GM12878 (cell line): ENCODE measurements at regions not wholly inside any gene's neighbourhood (a gene's known extent, or its start where the extent isn't known, plus 50 kb on each side); places are given as distances from the start of the nearest gene placed in this dataset.

Experiments
- ATAC-seq: fragments of 200-7000 bp; cut with Tn5 transposase; 3 replicates; pipeline ENCODE4 v1.9.1; 2020; ENCODE audit warnings: mild to moderate bottlenecking, moderate library complexity
- BruUV-seq: library from RNA; stranded (reverse); fragments of 400-500 nt; replicated peaks from 2 replicates; lab custom pipeline; 2021; lab: Mats Ljungman, UMichigan
- CTCF ChIA-PET: fragments of 300-600 bp; sonication (Branson Sonifier 250); formaldehyde crosslinking; extraction: SDS; loops from one replicate; lab custom pipeline; 2021; ENCODE audit warnings: inconsistent platforms; lab: Yijun Ruan, JAX
- POLR2A ChIA-PET: fragments of 350-600 bp; formaldehyde crosslinking; extraction: SDS; loops from one replicate; lab custom pipeline; 2021; ENCODE audit warnings: inconsistent platforms; lab: Charles Lee
- RAD21 ChIA-PET: fragments of 300-600 bp; sonication (Branson Sonifier 250); formaldehyde crosslinking; loops from one replicate; lab custom pipeline; 2023; ENCODE audit warnings: antibody characterized with exemption; ENCODE audit not compliant: unreplicated experiment; lab: Charles Lee
- SMC1A ChIA-PET: fragments of 300-600 bp; sonication (Branson Sonifier 250); formaldehyde crosslinking; loops from one replicate; lab custom pipeline; 2023; ENCODE audit not compliant: unreplicated experiment, uncharacterized antibody; lab: Charles Lee
- DNase-seq: peaks from one replicate; pipeline ENCODE4 v3.0.0-alpha.2; 2011; ENCODE audit warnings: low read depth, low spot score
- FAIRE-seq: peaks from 3 replicates; lab custom pipeline; 2011; peaks lifted over from hg19 to GRCh38; lab: Jason Lieb, UNC
- H2AFZ ChIP-seq: 2 replicates; pipeline ENCODE4 v1.6.0; 2011; ENCODE audit warnings: low read depth, low read length, control low read depth; ENCODE audit not compliant: control insufficient read depth
- H3K27ac ChIP-seq: 2 replicates; pipeline ENCODE4 v1.5.1; 2011; ENCODE audit warnings: control low read depth; ENCODE audit not compliant: control insufficient read depth, insufficient read depth
- H3K27me3 ChIP-seq, 2 experiments: replicated peaks in 1 of 2; 2 replicates each; pipeline versions ENCODE4 v1.6.0 to v1.6.1; 2011; ENCODE audit warnings: low read length in 1 of 2; ENCODE audit not compliant: control insufficient read depth in 2 of 2, insufficient read depth in 2 of 2
- H3K36me3 ChIP-seq, 2 experiments: 2 replicates each; pipeline ENCODE4 v1.5.1; 2011; ENCODE audit warnings: low read length in 1 of 2; ENCODE audit not compliant: control insufficient read depth in 2 of 2, insufficient read depth in 2 of 2
- H3K4me1 ChIP-seq: 2 replicates; pipeline ENCODE4 v1.6.1; 2011; ENCODE audit warnings: mild to moderate bottlenecking, low read length, moderate library complexity, mixed read lengths; ENCODE audit not compliant: control insufficient read depth, insufficient read depth
- H3K4me2 ChIP-seq: 2 replicates; pipeline ENCODE4 v1.6.0; 2011; ENCODE audit warnings: control low read depth; ENCODE audit not compliant: control insufficient read depth, insufficient read depth
- H3K4me3 ChIP-seq: fragments of 200-600 bp; sonication (generic); 2 replicates; pipeline ENCODE4 v1.5.1; 2016
- H3K79me2 ChIP-seq: 2 replicates; pipeline ENCODE4 v1.6.0; 2011; ENCODE audit warnings: low read length; ENCODE audit not compliant: control insufficient read depth, insufficient read depth
- H3K9ac ChIP-seq: 2 replicates; pipeline ENCODE4 v1.8.0; 2011; ENCODE audit warnings: low read length, control low read depth, mixed read lengths; ENCODE audit not compliant: control insufficient read depth, insufficient read depth
- H3K9me3 ChIP-seq: replicated peaks from 3 replicates; pipeline ENCODE4 v1.5.1; 2011; ENCODE audit warnings: mild to moderate bottlenecking, low read length; ENCODE audit not compliant: control insufficient read depth, insufficient read depth
- H4K20me1 ChIP-seq: 2 replicates; pipeline ENCODE4 v1.6.0; 2011; ENCODE audit not compliant: control insufficient read depth, insufficient read depth
- CBX3 ChIP-seq: fragments of 200-600 bp; sonication (generic); IDR thresholded peaks from 2 replicates; pipeline ENCODE4 v1.6.1; 2016; ENCODE audit warnings: low read depth, borderline replicate concordance
- IRF4 ChIP-seq: IDR thresholded peaks from 2 replicates; pipeline ENCODE4 v1.6.1; 2011; ENCODE audit warnings: low read depth, low read length
- KDM1A ChIP-seq: fragments of 200-600 bp; sonication (generic); IDR thresholded peaks from 2 replicates; pipeline ENCODE4 v1.6.1; 2016; ENCODE audit warnings: borderline replicate concordance
- NFIC ChIP-seq: IDR thresholded peaks from 2 replicates; pipeline ENCODE4 v1.6.1; 2012; ENCODE audit warnings: low read depth, mild to moderate bottlenecking, inconsistent platforms, low read length, moderate library complexity
- NR2F1 ChIP-seq: fragments of 450-650 bp; conservative IDR thresholded peaks from 2 replicates; pipeline ENCODE4 v1.6.1; 2017; ENCODE audit warnings: mild to moderate bottlenecking
- RB1 ChIP-seq: fragments of 450-650 bp; formaldehyde crosslinking; IDR thresholded peaks from 2 replicates; pipeline ENCODE4 v1.6.1; 2017; ENCODE audit warnings: mild to moderate bottlenecking, borderline replicate concordance
- SMAD5 ChIP-seq: IDR thresholded peaks from 2 replicates; pipeline ENCODE4 v1.6.1; 2016; ENCODE audit warnings: antibody characterized with exemption, low read depth
- ZBTB40 ChIP-seq: fragments of 450-650 bp; IDR thresholded peaks from 2 replicates; pipeline ENCODE4 v1.6.1; 2016; ENCODE audit warnings: mild to moderate bottlenecking, moderate library complexity, borderline replicate concordance
- ZNF24 ChIP-seq: fragments of 450-650 bp; IDR thresholded peaks from 2 replicates; pipeline ENCODE4 v1.6.1; 2017; ENCODE audit warnings: antibody characterized with exemption, mild to moderate bottlenecking
- ZSCAN29 ChIP-seq: fragments of 450-650 bp; IDR thresholded peaks from 2 replicates; pipeline ENCODE4 v1.6.1; 2017; ENCODE audit warnings: mild to moderate bottlenecking, moderate library complexity
- WGBS: methylation state at CpG from one replicate; pipeline ENCODE4 v1.1.6; 2016; ENCODE audit warnings: low lambda C conversion rate; ENCODE audit not compliant: insufficient replicate concordance, insufficient coverage; ENCODE audit errors: missing lambda C conversion rate; 5-methylcytosine and 5-hydroxymethylcytosine counted together
- in situ Hi-C: fragments of 300-500 bp; cut with MboI; formaldehyde crosslinking; loops from 9 replicates; pipeline ENCODE4 v1.14.3; 2018; ENCODE audit warnings: mixed read lengths
- intact Hi-C: fragments of 100-400 bp; cut with micrococcal nuclease; formaldehyde crosslinking; loops from one replicate; pipeline ENCODE4 v1.14.2; 2022; ENCODE audit not compliant: unreplicated experiment

GRCh38 chr2:187679454-187679853 lies 125.2 kb upstream of the TFPI start:
- ATAC-seq (no peak), DNase-seq (no peak), FAIRE-seq (no peak)
- ChIA-PET RAD21 (no interaction called here), SMC1A (no interaction called here), POLR2A (no interaction called here), CTCF (interaction anchor here (1.4 kb wide), 1 partner anchor 78 kb away, joined by 3 read pairs; no protein-coding TSS in a partner anchor)
- BruUV-seq: no TSS peak
- H3K27ac ChIP-seq: no peak overlapping the region
- H3K79me2 ChIP-seq: no peaks in the 10 kb centered on the region
- no peak for TF ChIP-seq IRF4
- TF ChIP-seq ZSCAN29: no peak
- no peak for TF ChIP-seq KDM1A
- TF ChIP-seq CBX3: no peak
- TF ChIP-seq RB1: no peak
- no peak for TF ChIP-seq NFIC
- in situ Hi-C loops: no loop called here
- no peak overlapping the region for H3K9ac ChIP-seq
- H3K27me3 ChIP-seq: no peaks in the 10 kb centered on the region
- no peaks in the 10 kb centered on the region for H4K20me1 ChIP-seq
- intact Hi-C loops: no loop called here
- no peak overlapping the region for H3K4me3 ChIP-seq
- H3K4me2 ChIP-seq: no peak overlapping the region
- no peak overlapping the region for H2AFZ ChIP-seq
- H3K36me3 ChIP-seq: no peaks in the 10 kb centered on the region
- no peaks in the 10 kb centered on the region for H3K4me1 ChIP-seq
- no peaks in the 10 kb centered on the region for H3K9me3 ChIP-seq

DNA sequence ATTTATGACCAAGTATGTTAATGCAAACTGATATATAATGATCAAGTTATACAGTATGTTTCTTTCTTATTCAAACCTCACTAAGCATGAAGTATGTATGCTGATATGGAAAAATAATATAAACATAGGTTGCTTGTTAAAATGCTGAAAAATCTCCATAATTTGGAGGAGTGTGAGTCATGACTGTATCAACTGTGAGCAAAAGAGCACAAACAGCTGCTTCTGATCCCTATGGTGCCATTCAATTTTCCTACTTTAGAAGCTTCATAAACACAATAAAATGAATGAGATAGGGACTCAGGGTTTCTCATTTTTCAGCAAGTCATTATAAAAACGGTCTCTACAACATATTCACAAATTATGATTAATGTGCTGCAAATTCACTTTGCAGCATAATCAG lies 129.9 kb upstream of the TFPI start:
- ChIA-PET SMC1A (no interaction called here), RAD21 (interaction anchor here (1.1 kb wide), 1 partner anchor 35 kb away, joined by 3 read pairs; no protein-coding TSS in a partner anchor), CTCF (no interaction called here), POLR2A (no interaction called here)
- DNase-seq (no peak), FAIRE-seq (no peak), ATAC-seq (no peak)
- in situ Hi-C loops: no loop called here
- H3K79me2 ChIP-seq: no peaks in the 10 kb centered on the region
- no peak overlapping the region for H3K27ac ChIP-seq
- no peaks in the 10 kb centered on the region for H3K4me1 ChIP-seq
- H3K36me3 ChIP-seq: no peaks in the 10 kb centered on the region
- H3K9ac ChIP-seq: no peak overlapping the region
- no peak overlapping the region for H3K4me3 ChIP-seq
- WGBS: 0% methylated on average over 1 of the region's 1 CpG
- no peak overlapping the region for H2AFZ ChIP-seq
- TF ChIP-seq NR2F1: no peak
- no peak for TF ChIP-seq SMAD5
- TF ChIP-seq ZBTB40: no peak
- TF ChIP-seq ZNF24: no peak
- no TSS peak for BruUV-seq
- H4K20me1 ChIP-seq: no peaks in the 10 kb centered on the region
- H3K4me2 ChIP-seq: no peak overlapping the region
- intact Hi-C loops: no loop called here
- no peaks in the 10 kb centered on the region for H3K27me3 ChIP-seq
- no peaks in the 10 kb centered on the region for H3K9me3 ChIP-seq
